ENCODE measurements at regions not wholly inside any gene's neighbourhood (a gene's known extent, or its start where the extent isn't known, plus 50 kb on each side); places are given as distances from the start of the nearest gene placed in this dataset.

DNA sequence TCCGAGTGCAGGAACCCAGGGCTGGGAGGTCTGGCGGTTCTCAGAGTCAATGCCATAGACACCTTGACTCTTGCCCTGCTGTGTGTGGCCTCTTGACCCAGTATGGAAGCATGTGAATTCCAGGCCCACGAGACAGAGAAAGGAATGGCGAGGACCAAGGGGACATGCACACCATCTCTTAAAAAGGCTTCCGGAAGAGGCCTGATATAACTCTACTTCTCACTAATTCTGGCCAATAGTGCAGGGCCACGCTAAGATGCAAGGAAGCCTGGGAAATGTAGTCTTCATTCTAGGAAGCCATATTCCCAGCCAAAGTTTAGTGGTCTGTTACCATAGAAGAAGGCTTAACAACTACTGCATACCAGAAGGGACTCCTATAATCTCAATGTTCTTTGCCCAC is 177.0 kb upstream of the KCNG1 start:
- Histone ChIP-seq H3K27ac (ENCODE audit: low read length) (no peak overlapping the region), H3K9me3 (replicated peaks; ENCODE audit: insufficient read depth, low read length) (no peaks in the 10 kb centered on the region), H3K9ac (ENCODE audit: low read length) (no peak overlapping the region), H3K36me3 (replicated peaks; ENCODE audit: insufficient read depth, low read length) (no peaks in the 10 kb centered on the region), H4K20me1 (ENCODE audit: insufficient read depth, low read length) (no peaks in the 10 kb centered on the region), H2AFZ (ENCODE audit: low read length) (no peak overlapping the region), H3K79me2 (ENCODE audit: low read length) (no peaks in the 10 kb centered on the region), H3K4me1 (ENCODE audit: low read length) (no peaks in the 10 kb centered on the region), H3K4me2 (ENCODE audit: low read depth, low read length) (no peak overlapping the region), H3K9me2 (replicated peaks; ENCODE audit: insufficient read depth, low read length) (no peaks in the 10 kb centered on the region), H3K27me3 (replicated peaks; ENCODE audit: insufficient read depth, low read length) (no peaks in the 10 kb centered on the region), H3F3A (ENCODE audit: insufficient read depth, low read length) (no peaks in the 10 kb centered on the region), H3K4me3 (ENCODE audit: low read length) (no peak overlapping the region)
- TF ChIP-seq, protein P1, sequence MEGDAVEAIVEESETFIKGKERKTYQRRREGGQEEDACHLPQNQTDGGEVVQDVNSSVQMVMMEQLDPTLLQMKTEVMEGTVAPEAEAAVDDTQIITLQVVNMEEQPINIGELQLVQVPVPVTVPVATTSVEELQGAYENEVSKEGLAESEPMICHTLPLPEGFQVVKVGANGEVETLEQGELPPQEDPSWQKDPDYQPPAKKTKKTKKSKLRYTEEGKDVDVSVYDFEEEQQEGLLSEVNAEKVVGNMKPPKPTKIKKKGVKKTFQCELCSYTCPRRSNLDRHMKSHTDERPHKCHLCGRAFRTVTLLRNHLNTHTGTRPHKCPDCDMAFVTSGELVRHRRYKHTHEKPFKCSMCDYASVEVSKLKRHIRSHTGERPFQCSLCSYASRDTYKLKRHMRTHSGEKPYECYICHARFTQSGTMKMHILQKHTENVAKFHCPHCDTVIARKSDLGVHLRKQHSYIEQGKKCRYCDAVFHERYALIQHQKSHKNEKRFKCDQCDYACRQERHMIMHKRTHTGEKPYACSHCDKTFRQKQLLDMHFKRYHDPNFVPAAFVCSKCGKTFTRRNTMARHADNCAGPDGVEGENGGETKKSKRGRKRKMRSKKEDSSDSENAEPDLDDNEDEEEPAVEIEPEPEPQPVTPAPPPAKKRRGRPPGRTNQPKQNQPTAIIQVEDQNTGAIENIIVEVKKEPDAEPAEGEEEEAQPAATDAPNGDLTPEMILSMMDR (IDR thresholded peaks at IDR 0.05; ENCODE audit: low read length), result no peak
- TF ChIP-seq EZH2 (optimal IDR thresholded peaks at IDR 0.05; ENCODE audit: low read depth, low read length), result no peak
- TF ChIP-seq EZH2phosphoT487 (IDR thresholded peaks at IDR 0.05; ENCODE audit: low read length), result no peak
- no peak for DNase-seq

DNA sequence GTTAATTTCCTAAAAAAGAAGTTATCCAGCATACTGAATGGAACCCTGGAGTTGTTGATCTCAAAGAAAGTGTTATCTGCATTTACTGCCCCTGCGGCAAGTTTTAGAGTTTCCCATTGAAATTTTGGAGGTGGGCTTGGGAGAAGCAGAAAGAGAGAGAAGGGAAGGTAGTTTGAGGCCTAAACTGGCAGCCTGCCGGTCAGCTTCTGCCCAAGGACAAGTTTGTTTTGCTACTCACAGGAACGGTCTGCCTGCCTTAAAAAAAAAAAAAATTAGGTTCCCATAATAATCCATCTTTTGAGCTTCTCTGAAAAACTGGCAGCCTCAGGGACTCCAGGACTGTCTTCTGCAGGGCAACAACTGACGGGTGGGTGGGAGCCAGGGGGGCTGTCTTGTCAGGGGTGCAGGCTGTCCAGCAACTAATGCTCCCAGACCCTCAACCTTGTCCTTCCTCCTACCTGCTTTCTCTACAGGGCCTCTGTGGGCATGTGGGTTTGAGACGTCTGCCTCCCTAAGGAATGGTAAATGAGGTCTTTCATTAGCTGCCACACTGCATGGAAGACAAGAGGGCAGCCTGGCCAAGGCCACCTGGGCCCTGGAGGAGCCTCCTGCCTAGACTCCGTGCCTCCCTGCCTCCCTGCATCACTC is 176.1 kb upstream of the KCNG1 start:
- no peaks in the 10 kb centered on the region for H3F3A ChIP-seq (ENCODE audit: insufficient read depth, low read length)
- no peaks in the 10 kb centered on the region for H3K9me2 ChIP-seq (replicated peaks; ENCODE audit: insufficient read depth, low read length)
- no peak overlapping the region for H3K27ac ChIP-seq (ENCODE audit: low read length)
- H4K20me1 ChIP-seq (ENCODE audit: insufficient read depth, low read length), result no peaks in the 10 kb centered on the region
- TF ChIP-seq, protein P1 (IDR thresholded peaks at IDR 0.05; ENCODE audit: low read length), result no peak
- TF ChIP-seq EZH2phosphoT487 (IDR thresholded peaks at IDR 0.05; ENCODE audit: low read length), result no peak
- no peak for TF ChIP-seq EZH2 (optimal IDR thresholded peaks at IDR 0.05; ENCODE audit: low read depth, low read length)
- H3K79me2 ChIP-seq (ENCODE audit: low read length), result no peaks in the 10 kb centered on the region
- no peak overlapping the region for H3K9ac ChIP-seq (ENCODE audit: low read length)
- H3K36me3 ChIP-seq (replicated peaks; ENCODE audit: insufficient read depth, low read length), result no peaks in the 10 kb centered on the region
- no peaks in the 10 kb centered on the region for H3K4me1 ChIP-seq (ENCODE audit: low read length)
- H3K27me3 ChIP-seq (replicated peaks; ENCODE audit: insufficient read depth, low read length), result no peaks in the 10 kb centered on the region
- no peaks in the 10 kb centered on the region for H3K9me3 ChIP-seq (replicated peaks; ENCODE audit: insufficient read depth, low read length)
- no peak for DNase-seq
- no peak overlapping the region for H2AFZ ChIP-seq (ENCODE audit: low read length)
- no peak overlapping the region for H3K4me3 ChIP-seq (ENCODE audit: low read length)
- no peak overlapping the region for H3K4me2 ChIP-seq (ENCODE audit: low read depth, low read length)

DNA sequence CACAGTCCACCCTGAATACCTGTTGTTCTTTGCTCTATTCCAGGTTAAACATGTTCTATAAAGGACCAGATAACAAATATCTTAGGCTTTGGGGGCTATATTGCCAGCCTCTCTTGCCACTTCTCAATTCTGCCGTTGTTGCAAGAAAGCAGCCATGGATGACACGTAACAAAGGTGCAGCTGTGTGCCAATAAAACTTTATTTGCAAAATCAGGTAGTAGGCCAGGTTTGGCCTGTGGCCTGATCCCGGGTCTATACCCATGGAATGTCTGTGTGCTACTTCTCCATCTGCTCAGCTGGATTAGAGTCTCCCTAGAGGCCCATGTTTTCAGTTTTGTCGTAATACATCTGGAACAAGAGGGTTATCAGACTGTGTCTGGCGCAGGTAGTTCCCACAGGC is 175.3 kb upstream of the KCNG1 start:
- H3K4me3 ChIP-seq (ENCODE audit: low read length), result no peak overlapping the region
- no peak for DNase-seq
- H3K9me2 ChIP-seq (replicated peaks; ENCODE audit: insufficient read depth, low read length), result no peaks in the 10 kb centered on the region
- H3K4me2 ChIP-seq (ENCODE audit: low read depth, low read length), result no peak overlapping the region
- no peak overlapping the region for H3K9ac ChIP-seq (ENCODE audit: low read length)
- no peak for TF ChIP-seq EZH2phosphoT487 (IDR thresholded peaks at IDR 0.05; ENCODE audit: low read length)
- TF ChIP-seq, protein P1 (IDR thresholded peaks at IDR 0.05; ENCODE audit: low read length), result no peak
- no peaks in the 10 kb centered on the region for H4K20me1 ChIP-seq (ENCODE audit: insufficient read depth, low read length)
- no peaks in the 10 kb centered on the region for H3K27me3 ChIP-seq (replicated peaks; ENCODE audit: insufficient read depth, low read length)
- no peak overlapping the region for H2AFZ ChIP-seq (ENCODE audit: low read length)
- H3K4me1 ChIP-seq (ENCODE audit: low read length), result no peaks in the 10 kb centered on the region
- no peaks in the 10 kb centered on the region for H3F3A ChIP-seq (ENCODE audit: insufficient read depth, low read length)
- no peaks in the 10 kb centered on the region for H3K36me3 ChIP-seq (replicated peaks; ENCODE audit: insufficient read depth, low read length)
- H3K79me2 ChIP-seq (ENCODE audit: low read length), result no peaks in the 10 kb centered on the region
- no peaks in the 10 kb centered on the region for H3K9me3 ChIP-seq (replicated peaks; ENCODE audit: insufficient read depth, low read length)
- H3K27ac ChIP-seq (ENCODE audit: low read length), result no peak overlapping the region
